Stimulated activated CD4-positive, alpha-beta T cell treated with anti-CD3 and anti-CD28 coated beads, Interleukin-4, amount 100 ng/mL, for 4 hours (primary cell): ENCODE measurements at regions not wholly inside any gene's neighbourhood (a gene's known extent, or its start where the extent isn't known, plus 50 kb on each side); places are given as distances from the start of the nearest gene placed in this dataset.

Experiments used
- DNase-seq, 2 experiments: peaks; one replicate each; pipeline ENCODE4 v3.0.0-alpha.2; 2020

DNA sequence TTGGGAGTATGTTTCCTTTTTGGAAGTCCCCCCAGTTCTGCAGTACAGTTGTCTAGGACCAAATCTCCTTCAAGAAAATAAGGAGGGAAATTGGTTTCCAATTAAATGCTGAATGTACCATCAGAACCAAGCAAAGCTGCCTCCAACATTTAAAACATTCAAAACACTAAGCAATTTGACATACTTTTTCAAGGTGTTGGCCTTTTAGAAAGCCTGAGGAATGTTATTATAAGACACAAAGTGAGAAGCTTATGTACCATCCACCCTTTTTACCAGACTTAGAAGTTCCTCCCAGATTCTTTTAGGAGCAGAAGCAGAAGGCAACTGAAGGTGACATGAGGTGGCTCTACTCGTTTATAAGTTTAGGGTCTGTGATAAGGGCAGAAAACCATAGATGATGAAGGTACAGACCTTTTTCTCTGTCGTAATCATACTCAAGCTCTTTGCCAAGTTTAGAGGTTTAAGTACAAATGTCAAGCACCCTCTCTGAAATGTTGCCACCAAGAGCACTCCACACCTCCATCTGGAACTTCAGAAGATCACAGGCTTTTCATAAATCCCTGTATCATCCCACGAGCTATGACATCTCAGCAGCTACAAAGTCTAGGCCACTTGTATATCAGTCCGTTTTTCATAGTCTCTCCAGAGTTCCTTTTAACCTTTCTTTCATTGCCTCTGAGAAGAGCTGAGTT is 282.5 kb upstream of the THBS1 start:
- DNase-seq: no peak

DNA sequence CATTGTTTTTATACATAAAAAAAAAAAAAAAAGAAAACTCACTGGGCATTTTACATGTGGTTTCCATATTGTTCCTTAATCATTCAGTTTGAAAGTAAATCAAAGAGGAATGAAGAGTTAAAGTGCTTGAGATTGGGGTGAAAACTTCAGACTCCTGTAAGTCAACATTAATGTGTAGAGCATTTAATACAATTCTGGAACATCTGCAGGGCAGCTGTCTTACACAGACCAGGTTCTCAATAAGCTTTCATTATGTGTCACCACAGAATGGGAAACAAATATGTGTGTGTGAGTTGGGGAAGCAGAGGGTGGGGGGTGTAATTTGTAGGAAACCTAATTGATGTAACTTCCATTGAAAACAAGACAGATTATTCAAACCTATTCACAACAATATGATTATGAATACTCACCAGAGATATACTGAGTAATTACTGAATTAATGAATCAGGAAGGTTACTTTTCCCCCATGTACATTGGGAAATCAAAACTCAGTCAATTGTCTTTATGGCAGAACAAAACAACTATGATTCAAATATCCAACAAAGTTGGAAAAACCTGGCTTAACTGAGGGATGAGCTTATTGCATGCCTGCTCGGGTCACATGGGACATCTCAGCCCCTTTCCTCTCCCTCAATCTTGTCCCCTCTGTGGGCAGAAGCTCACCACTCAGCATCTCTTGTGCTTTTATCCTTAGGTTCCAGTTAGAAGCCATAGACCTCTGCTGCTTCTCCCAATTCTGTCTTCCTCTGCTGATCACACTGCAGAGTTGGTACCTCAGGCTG is 281.2 kb upstream of the THBS1 start:
- no peak for DNase-seq

- no peak for DNase-seq
Observed at GRCh38 chr15:39300451-39301153, 280.3 kb upstream of the THBS1 start.

DNA sequence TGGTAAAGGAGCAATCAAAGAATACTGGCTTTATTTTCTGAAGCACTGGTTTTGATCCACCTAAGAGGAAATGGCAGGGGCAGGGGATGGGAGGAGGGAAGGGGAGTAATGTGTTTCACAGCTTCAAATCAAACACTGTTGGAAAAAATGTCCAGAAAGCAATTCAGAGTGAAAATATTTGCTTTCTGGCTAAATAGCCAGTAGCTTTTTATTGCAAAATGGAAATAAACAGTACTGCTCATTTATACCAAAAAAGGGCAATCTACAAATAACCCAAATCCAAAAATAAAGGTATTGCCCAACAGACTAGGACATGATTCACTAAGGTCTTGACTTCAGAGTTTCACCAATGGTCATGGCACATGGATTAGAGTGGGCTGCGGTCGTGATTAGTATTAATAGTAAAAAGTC is 279.3 kb upstream of the THBS1 start:
- no peak for DNase-seq

DNA sequence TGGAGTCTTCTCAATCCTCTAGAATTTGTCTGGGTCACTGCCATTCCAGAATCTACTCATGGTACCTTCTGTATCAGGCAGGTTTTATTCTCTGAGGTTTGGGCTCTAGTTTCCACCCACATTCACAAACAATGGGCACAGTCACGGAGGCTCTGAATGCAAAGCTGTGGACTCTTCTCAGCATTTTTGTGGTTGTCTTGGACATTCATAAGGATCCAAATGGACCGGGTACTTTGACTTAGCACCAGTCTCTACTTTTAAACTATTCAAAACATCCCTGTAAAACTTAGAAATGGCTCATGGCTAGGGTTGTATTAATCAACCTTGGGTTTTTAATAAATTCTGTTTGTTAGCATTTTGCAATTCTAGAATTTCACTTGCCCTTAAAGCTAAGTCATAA is 277.9 kb upstream of the THBS1 start:
- DNase-seq: no peak

GRCh38 chr15:39304201-39304841 is 276.6 kb upstream of the THBS1 start:
- DNase-seq: no peak

DNA sequence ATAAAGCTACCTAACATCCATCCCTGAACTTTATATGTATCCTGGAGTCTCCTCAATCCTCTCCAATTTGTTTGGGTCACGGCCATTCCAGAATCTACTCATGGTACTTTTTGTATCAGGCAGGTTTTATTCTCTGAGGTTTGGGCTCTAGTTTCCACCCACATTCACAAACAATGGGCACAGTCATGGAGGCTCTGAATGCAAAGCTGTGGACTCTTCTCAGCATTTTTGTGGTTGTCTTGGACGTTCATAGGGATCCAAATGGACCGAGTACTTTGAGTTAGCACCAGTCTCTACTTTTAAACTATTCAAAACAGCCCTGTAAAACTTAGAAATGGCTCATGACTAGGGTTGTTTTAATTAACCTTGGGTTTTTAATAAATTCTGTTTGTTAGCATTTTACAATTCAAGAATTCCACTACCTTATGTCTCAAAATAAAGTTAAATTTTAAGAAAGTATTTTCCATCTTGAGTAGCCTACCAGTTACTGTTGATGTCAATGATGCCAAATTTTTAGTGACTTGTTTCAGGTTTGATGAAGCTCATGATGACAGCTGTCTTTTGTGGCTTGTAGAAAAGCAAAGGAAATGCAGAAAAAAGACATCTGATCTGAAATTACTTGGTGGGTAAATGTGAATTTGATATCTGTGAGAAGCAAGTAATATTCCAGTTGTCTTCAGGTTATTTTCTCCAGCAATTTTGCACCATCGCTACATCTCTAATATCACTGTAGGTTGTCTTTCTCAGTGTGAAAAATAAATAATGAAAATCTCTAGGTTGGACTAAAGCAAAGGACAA is 275.7 kb upstream of the THBS1 start:
- no peak for DNase-seq

DNA sequence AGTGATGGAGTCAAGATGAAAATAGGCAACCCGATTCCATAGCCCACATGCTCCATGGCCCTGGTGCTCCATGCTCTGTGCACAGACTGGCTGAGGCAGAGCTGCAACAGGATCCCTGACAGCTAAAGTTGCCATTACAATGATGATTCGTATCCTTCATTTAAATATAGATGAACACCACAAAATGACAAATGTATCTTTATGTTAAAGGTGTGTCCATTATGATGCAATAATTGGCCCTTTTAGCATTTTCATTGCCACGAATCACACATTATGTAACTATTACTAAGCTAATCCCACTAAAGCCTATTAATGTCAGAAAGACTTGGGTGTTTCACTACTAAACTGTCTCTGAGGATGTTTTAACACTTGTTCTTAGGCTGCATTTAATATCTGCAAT is 270.2 kb upstream of the THBS1 start:
- no peak for DNase-seq

DNA sequence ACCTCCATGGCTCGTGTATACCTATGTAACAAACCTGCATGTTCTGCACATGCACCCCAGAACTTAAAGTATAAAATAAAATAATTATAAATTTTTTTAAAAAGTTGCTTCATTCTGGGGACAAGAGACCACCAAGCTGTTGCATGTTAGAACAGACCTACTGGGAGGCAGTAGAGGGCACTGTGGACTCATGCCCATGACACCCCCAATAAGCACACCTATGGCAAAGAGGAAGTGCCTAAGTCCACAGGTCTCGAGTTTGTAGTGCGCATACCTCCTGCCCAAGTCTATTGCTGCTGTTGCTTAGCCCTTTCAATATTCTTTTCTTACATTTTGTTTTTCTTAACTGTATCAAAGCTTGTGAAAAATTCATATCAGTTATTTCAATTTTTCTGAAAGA is 267.9 kb upstream of the THBS1 start:
- DNase-seq: no peak

GRCh38 chr15:39313467-39313866 is 267.4 kb upstream of the THBS1 start:
- no peak for DNase-seq

DNA sequence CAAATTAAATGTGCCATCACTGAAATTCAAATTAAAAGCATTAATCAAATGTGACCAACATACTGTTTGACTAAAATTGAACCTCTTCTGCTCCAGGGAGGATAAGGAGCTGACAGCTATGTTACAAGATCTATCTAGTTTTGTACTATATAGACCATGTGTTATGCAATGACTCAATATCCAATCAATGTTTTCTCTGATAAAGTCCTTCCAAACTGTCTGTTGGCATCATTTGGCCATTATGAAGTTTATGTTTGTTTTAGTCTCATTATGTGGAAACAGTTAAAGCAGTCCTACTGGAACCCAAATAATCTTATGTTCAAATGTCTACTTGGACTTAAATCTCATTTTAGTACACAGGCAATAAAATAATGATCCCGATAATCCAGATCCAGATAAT is 267.0 kb upstream of the THBS1 start:
- DNase-seq: no peak

DNA sequence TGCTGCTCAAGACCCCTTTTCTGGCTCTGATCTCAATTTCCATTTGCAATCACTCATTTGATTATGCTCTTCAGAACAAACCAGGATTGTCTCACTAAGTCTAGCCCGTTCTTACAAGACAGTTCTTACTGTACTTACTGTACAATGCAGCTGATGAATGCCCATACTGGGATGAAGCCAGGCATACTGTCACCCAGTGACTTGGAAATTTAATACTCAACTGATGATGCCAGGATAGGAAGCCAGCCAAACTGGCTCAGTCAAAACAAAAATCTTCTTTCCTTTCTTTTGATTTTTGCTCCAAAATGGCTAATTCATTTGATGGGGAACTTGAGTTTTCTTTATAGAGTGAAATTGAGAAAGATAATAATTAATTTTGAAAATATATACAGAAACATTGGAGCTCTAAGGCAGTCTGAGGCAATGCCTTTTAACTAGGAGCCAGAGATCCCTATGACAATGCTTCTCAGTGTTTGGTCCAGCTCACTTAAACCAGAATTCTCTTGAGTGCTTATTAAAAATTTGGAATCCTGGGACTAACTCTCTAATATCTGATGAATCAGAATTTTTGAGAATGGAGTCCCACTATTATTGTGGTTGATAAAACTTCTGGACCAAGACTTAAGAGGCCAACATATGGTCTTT is 265.6 kb upstream of the THBS1 start:
- no peak for DNase-seq

GRCh38 chr15:39317225-39317624 is 263.7 kb upstream of the THBS1 start:
- no peak for DNase-seq

GRCh38 chr15:39318231-39318630 is 262.6 kb upstream of the THBS1 start:
- DNase-seq: no peak

- no peak for DNase-seq
Observed at GRCh38 chr15:39320355-39320754, 260.5 kb upstream of the THBS1 start.

DNA sequence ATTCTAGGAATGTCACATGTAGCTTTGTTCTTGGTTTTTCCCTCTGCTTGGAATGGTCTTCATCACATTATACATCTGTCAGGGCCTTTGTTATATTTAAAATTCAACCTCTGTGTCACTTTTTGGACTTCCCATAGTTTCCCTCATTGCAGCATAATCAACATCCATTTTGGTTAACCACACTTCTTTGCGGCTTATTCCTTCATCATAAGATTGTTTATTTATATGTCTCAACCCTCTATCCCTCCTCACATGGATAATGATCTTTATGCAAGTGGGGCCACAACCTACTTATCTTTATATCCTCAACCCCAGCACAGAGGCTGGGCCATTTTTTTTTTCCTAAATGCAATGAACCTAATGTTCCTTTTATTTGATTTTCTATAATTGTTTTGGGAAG is 260.0 kb upstream of the THBS1 start:
- DNase-seq: no peak

GRCh38 chr15:39321977-39322376 is 258.9 kb upstream of the THBS1 start:
- DNase-seq: no peak

DNA sequence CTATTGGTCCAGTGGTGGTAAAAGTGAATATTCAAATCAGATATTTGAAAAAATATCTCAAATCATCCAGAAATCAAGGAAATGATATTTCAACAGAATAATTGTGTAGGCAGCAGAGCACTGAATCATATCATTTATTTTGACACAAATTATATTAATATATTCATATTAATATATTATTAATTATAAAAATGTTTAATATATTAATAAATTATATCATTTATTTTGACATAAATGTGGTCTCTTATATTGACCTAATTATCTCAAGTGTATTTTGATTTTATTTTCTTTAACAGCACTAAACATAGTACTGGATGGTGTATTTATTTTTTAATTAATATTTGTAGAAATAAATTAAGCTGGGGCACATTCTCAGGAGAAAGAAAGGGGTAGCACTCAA is 257.7 kb upstream of the THBS1 start:
- DNase-seq: no peak

GRCh38 chr15:39323706-39324105 is 257.2 kb upstream of the THBS1 start:
- no peak for DNase-seq

DNA sequence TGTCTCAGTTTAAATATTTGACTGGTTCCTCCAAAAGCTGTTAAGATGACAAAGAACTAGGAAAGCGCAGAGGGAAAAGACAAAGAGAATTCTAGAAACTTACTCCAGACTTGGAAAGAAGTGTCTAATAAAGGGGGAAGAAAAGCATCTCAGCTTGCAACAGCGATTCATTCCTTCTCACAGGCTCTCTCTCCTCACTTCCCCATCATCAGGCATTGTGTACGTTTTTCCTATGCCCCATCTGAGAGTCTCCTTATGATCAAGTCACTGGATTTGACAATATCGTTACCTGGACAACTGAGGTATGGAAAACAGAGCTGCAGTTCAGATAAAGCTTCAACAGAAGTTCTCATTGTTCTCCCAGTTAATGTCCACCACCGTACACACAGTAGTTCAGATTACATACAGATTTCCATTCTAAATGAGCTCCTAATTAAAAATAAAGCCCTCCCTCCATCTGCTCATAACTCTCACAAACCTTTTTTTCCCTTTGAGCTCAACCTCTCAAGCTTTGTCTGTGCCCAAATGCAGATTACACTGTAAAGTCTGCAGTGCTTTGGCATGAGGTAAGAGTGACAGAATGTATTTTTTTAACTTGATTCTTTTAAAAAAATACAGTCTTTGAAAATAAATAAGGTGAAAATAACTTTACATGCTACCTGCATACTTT is 254.4 kb upstream of the THBS1 start:
- DNase-seq: no peak

- no peak for DNase-seq
Observed at GRCh38 chr15:39327005-39327730, 253.7 kb upstream of the THBS1 start.
